Common myeloid progenitor, CD34-positive (primary cell): ENCODE measurements at regions not wholly inside any gene's neighbourhood (a gene's known extent, or its start where the extent isn't known, plus 50 kb on each side); places are given as distances from the start of the nearest gene placed in this dataset.
"Not testable (repeated sequence)": the region's sequence is repeated elsewhere in the genome, so short reads cannot be mapped to it uniquely, and the experiment has no call there.

ENCODE experiments used
- CTCF ChIA-PET: fragments of 350-600 bp; sonication (Branson Sonifier 250); formaldehyde crosslinking; loops from one replicate; lab custom pipeline; 2021; ENCODE audit warnings: antibody characterized with exemption; lab: Charles Lee
- POLR2A ChIA-PET: fragments of 350-600 bp; sonication (Branson Sonifier 250); formaldehyde crosslinking; loops from one replicate; lab custom pipeline; 2021; ENCODE audit warnings: antibody characterized with exemption; lab: Charles Lee
- DNase-seq, 3 donors: peaks; one replicate each; pipeline versions ENCODE4 v3.0.0 to v3.0.0-alpha.2; 2013
- H3K27ac ChIP-seq, 2 experiments: 1 replicate in 1 of 2; 2 replicates in 1 of 2; pipeline ENCODE4 v1.7.0; 2013; ENCODE audit warnings: inconsistent platforms in 2 of 2, low read length in 2 of 2, mild to moderate bottlenecking in 2 of 2, low read depth in 1 of 2, moderate library complexity in 1 of 2; ENCODE audit not compliant: severe bottlenecking in 2 of 2, insufficient read depth in 1 of 2, poor library complexity in 1 of 2
- H3K27me3 ChIP-seq, 5 experiments: replicated peaks in 2 of 5; 1 replicate in 3 of 5; 2 replicates in 2 of 5; pipeline versions ENCODE4 v1.6.1 to v1.7.0; 2013; ENCODE audit warnings: low read length in 4 of 5, mild to moderate bottlenecking in 2 of 5, moderate library complexity in 2 of 5, inconsistent platforms in 1 of 5; ENCODE audit not compliant: insufficient read depth in 5 of 5, control insufficient read depth in 4 of 5
- H3K36me3 ChIP-seq, 4 experiments: 1 replicate in 2 of 4; 2 replicates in 2 of 4; pipeline versions ENCODE4 v1.6.1 to v1.7.0; 2013; ENCODE audit warnings: low read length in 3 of 4, control low read depth in 1 of 4, mild to moderate bottlenecking in 1 of 4; ENCODE audit not compliant: control insufficient read depth in 4 of 4, insufficient read depth in 4 of 4
- H3K4me1 ChIP-seq, 4 experiments: 1 replicate in 3 of 4; 2 replicates in 1 of 4; pipeline versions ENCODE4 v1.6.1 to v1.7.1; 2013; ENCODE audit warnings: low read length in 3 of 4, mild to moderate bottlenecking in 3 of 4, control low read depth in 1 of 4, inconsistent platforms in 1 of 4, moderate library complexity in 1 of 4; ENCODE audit not compliant: control insufficient read depth in 4 of 4, insufficient read depth in 4 of 4; ENCODE audit errors: control extremely low read depth in 1 of 4
- H3K4me3 ChIP-seq, 7 experiments: 1 replicate in 4 of 7; 2 replicates in 3 of 7; pipeline versions ENCODE4 v1.5.1 to v1.7.0; 2013; ENCODE audit warnings: mild to moderate bottlenecking in 7 of 7, low read length in 6 of 7, moderate library complexity in 6 of 7, inconsistent platforms in 2 of 7, low read depth in 2 of 7, control low read depth in 1 of 7; ENCODE audit not compliant: insufficient read depth in 4 of 7, control insufficient read depth in 1 of 7; ENCODE audit errors: extremely low read depth in 1 of 7
- H3K9me3 ChIP-seq, 5 experiments: 1 replicate in 4 of 5; 2 replicates in 1 of 5; pipeline versions ENCODE4 v1.6.1 to v1.7.1; 2013; ENCODE audit warnings: low read length in 4 of 5, mild to moderate bottlenecking in 2 of 5, inconsistent platforms in 1 of 5, low read depth in 1 of 5, moderate library complexity in 1 of 5; ENCODE audit not compliant: control insufficient read depth in 4 of 5, insufficient read depth in 2 of 5; ENCODE audit errors: control extremely low read depth in 1 of 5
- WGBS: methylation state at CpG from one replicate; pipeline ENCODE4 v1.1.5; 2013; ENCODE audit not compliant: insufficient coverage; 5-methylcytosine and 5-hydroxymethylcytosine counted together

GRCh38 chr14:105761842-105762241, 235.5 kb downstream of the TMEM121 start:
- 74% methylated on average over 6 of the region's 9 CpGs for WGBS
- H3K9me3 ChIP-seq = peaks cover 0 to 7% (median 0%) of the 10 kb centered on the region in 5 experiments
- H3K4me3 ChIP-seq = no peak overlapping the region
- H3K36me3 ChIP-seq = no peaks in the 10 kb centered on the region
- no peaks in the 10 kb centered on the region for H3K4me1 ChIP-seq
- H3K27ac ChIP-seq = no peak overlapping the region
- H3K27me3 ChIP-seq = no peaks in the 10 kb centered on the region
- DNase-seq = no peak
- CTCF ChIA-PET = no interaction called here
- POLR2A ChIA-PET = no interaction called here

DNA sequence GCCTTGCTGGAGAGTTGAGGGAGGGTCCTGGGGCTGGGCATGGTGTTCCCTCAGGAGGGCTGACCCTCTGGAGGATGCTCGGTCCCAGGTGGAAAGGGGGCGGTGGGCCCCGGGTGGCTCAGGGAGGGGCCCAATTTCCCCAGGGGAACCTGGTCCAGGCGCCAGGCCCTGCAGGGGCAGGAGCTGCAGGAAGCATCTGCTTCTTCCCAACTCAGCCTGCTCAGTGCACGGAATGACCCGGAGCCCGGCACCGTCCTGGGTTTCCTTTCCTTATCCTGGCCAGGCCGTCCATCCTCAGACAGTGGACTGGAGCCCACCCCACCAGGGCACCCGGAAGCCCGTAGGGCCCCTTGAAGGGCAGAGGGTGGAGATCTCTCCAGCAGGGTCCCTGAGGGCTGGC, 235.9 kb downstream of the TMEM121 start:
- H3K4me1 ChIP-seq, H3K27ac ChIP-seq, H3K9me3 ChIP-seq, POLR2A ChIA-PET, H3K36me3 ChIP-seq, H3K4me3 ChIP-seq, CTCF ChIA-PET, H3K27me3 ChIP-seq, DNase-seq: not testable (repeated sequence)
- no CpG with 5 or more reads among the region's 11 CpGs for WGBS

DNA sequence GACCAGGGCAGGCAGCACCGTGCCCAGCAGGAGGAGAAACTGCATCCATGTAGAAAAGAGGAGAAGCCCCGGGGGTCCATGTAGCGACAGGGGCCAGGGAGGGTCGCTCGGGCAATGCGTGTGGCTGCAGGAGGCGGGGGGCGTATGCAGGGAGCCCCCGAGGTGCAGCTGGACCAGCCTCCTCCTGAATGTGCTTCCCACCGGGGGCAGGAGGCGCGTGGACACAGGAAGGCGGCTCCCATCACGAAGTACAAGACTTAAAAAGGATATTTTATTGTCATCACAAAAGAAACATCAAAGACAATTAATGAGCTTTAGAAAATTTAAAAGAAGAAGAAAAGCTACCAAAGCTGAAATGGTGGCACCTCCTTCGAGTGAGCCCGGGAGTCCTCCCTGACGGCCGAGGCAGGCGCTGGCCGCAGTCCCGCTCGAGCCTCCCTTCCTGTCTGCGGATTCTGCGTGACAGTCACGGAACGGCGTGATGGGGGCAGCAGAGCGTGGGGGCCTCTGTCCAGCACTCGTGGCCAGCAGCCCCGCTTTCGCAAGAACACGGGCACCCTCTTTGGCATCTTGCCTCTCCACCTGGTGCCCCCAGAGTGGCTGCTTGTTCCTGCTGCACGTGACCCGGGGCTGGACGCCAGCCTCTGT, 238.0 kb downstream of the TMEM121 start:
- DNase-seq, H3K4me1 ChIP-seq, POLR2A ChIA-PET, CTCF ChIA-PET, H3K27ac ChIP-seq, H3K36me3 ChIP-seq, H3K4me3 ChIP-seq, H3K9me3 ChIP-seq, H3K27me3 ChIP-seq: not testable (repeated sequence)
- WGBS = no CpG with 5 or more reads among the region's 35 CpGs

DNA sequence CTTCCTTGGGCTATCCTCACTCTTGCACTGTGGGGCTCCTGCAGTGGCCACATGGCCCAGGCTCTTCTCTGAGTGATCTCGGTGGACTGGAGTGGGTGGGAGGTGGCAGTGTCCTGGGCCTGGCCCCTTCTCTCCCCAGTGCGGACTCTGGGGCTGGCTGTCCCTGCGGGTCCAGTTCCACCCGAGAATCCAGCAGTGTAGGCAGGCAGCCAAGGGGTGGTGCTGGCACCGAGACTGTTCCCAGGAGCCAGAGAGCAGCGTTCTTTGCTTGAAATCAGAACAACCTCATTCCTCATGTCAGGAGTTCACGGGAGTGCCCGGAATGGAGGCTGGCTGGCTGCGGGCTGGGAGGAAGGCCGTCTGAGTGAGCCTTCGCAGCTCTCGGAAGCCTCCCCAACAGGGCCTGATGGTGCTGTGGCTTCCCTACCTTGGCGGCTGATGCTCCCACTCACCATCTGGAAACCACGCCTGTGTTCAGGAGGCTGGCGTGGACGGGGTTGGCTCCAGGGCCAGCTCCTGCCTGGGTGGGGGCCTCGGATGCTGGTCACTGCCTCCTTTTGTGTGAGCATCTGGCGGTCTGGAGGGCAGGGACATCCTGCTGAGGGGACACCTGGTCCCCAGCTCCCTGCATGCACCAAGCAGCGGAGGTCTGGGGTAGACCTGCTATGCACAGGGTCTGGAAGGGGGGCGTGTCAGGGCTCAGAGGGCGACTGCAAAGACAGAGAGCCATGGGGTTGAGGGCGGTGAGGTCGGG, 238.9 kb downstream of the TMEM121 start:
- H3K4me3 ChIP-seq, H3K4me1 ChIP-seq, POLR2A ChIA-PET, H3K36me3 ChIP-seq, H3K27ac ChIP-seq, DNase-seq, H3K9me3 ChIP-seq, CTCF ChIA-PET, H3K27me3 ChIP-seq: not testable (repeated sequence)
- WGBS = 97% methylated on average over 8 of the region's 23 CpGs

- no peaks in the 10 kb centered on the region for H3K4me1 ChIP-seq
- WGBS = 94% methylated on average over 6 of the region's 9 CpGs
- H3K27me3 ChIP-seq = no peaks in the 10 kb centered on the region
- H3K4me3 ChIP-seq = no peak overlapping the region
- DNase-seq = no peak
- H3K27ac ChIP-seq = no peak overlapping the region
- ChIA-PET POLR2A (no interaction called here), CTCF (no interaction called here)
- H3K36me3 ChIP-seq = no peaks in the 10 kb centered on the region
- H3K9me3 ChIP-seq = no peaks in the 10 kb centered on the region
Measured at GRCh38 chr14:105765893-105766614, 239.7 kb downstream of the TMEM121 start.

DNA sequence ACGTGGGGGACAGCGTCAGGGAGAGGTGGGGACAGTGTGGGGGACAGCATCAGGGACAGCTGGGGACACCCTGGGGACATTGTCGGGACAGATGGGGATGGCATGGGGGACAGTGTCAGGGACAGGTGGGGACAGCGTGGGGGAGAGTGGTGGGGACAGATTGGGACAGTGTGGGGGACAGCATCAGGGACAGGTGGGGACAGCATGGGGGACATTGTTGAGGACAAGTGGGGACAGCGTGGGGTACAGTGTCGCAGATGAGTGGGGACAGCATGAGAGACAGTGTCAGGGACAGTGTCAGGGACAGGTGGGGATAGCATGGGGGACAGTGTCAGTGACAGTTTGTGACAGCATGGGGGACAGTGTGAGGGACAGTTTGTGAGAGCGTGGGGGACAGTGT, 240.9 kb downstream of the TMEM121 start:
- Histone ChIP-seq H3K9me3 (no peaks in the 10 kb centered on the region), H3K4me3 (no peak overlapping the region), H3K4me1 (no peaks in the 10 kb centered on the region), H3K27ac (no peak overlapping the region), H3K27me3 (no peaks in the 10 kb centered on the region), H3K36me3 (no peaks in the 10 kb centered on the region)
- CTCF ChIA-PET = no interaction called here
- DNase-seq = no peak
- POLR2A ChIA-PET = interaction anchor here (0.7 kb wide), 1 partner anchor 75 kb away, joined by 3 read pairs; no protein-coding TSS in a partner anchor
- WGBS = 94% methylated on average over 6 of the region's 7 CpGs

- H3K9me3 ChIP-seq, H3K4me1 ChIP-seq, H3K4me3 ChIP-seq, CTCF ChIA-PET, DNase-seq, H3K27me3 ChIP-seq, H3K27ac ChIP-seq, H3K36me3 ChIP-seq: not testable (repeated sequence)
- POLR2A ChIA-PET = interaction anchor here (0.7 kb wide), 1 partner anchor 74 kb away, joined by 3 read pairs; no protein-coding TSS in a partner anchor
- WGBS = 83% methylated on average over 2 of the region's 17 CpGs
Measured at GRCh38 chr14:105768039-105768438, 241.7 kb downstream of the TMEM121 start.
